ENCODE measurements at regions not wholly inside any gene's neighbourhood (a gene's known extent, or its start where the extent isn't known, plus 50 kb on each side); places are given as distances from the start of the nearest gene placed in this dataset.

DNA sequence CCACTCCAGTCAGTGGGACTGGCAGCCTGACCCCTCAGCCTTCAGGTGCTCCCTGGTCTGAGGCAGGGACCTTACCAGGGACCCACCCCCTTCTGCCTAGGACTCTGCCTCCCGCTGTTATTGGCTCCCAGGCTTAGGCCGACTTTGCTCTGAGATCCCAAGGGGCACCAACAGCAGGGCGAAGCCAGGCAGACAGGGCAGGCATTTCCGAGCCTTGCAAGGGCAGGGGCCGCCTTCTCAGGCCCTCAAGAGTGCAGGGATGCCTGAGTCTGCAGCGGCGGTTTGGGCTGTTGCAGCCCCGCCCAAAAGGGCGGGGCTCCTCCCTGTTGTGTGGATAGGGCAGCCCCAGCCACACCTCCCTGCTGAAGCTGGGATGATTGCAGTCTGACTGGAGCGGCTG, 644.6 kb downstream of the PRR16 start:
- H3K4me1 ChIP-seq (ENCODE audit: control insufficient read depth in 1 of 2, insufficient read depth in 2 of 2, low read depth in 1 of 2, low read length in 1 of 2) = no peaks in the 10 kb centered on the region
- WGBS (ENCODE audit: low lambda C conversion rate) = 100% methylated on average over 1 of the region's 10 CpGs
- no peaks in the 10 kb centered on the region for H3K36me3 ChIP-seq (replicated peaks in 1 of 2; ENCODE audit: control insufficient read depth in 1 of 2, insufficient read depth in 2 of 2, low read length in 1 of 2)
- H3K9me3 ChIP-seq = no peaks in the 10 kb centered on the region
- no peaks in the 10 kb centered on the region for H3K79me2 ChIP-seq (ENCODE audit: insufficient read depth)
- no peak overlapping the region for H3K4me3 ChIP-seq (ENCODE audit: low read depth in 2 of 2, low read length in 1 of 2)
- H3F3A ChIP-seq (replicated peaks; ENCODE audit: insufficient read depth) = no peaks in the 10 kb centered on the region
- no peaks in the 10 kb centered on the region for H4K20me1 ChIP-seq (ENCODE audit: insufficient read depth)
- no peak overlapping the region for H3K27ac ChIP-seq (ENCODE audit: low read depth in 2 of 2, low read length in 1 of 2)
- DNase-seq = no peak
- H3K4me2 ChIP-seq = no peak overlapping the region
- H3K9me2 ChIP-seq = no peaks in the 10 kb centered on the region
- TF ChIP-seq MAX (IDR thresholded peaks at IDR 0.05; ENCODE audit: low read depth) (no peak), FOXM1 (IDR thresholded peaks at IDR 0.05; ENCODE audit: low read depth) (no peak), EZH2phosphoT487 (IDR thresholded peaks at IDR 0.05; ENCODE audit: borderline replicate concordance, low read depth) (no peak), GABPA (IDR thresholded peaks at IDR 0.05; ENCODE audit: low read depth) (no peak), GATA2 (CRISPR knock-in tag; IDR thresholded peaks at IDR 0.05) (no peak), YY1 (IDR thresholded peaks at IDR 0.05; ENCODE audit: low read depth) (no peak), NFIC (IDR thresholded peaks at IDR 0.05; ENCODE audit: borderline replicate concordance) (no peak), JUND (IDR thresholded peaks at IDR 0.05) (no peak), NRF1 (IDR thresholded peaks at IDR 0.05; ENCODE audit: low read depth, low read length) (no peak), EP300 (IDR thresholded peaks at IDR 0.05; ENCODE audit: borderline replicate concordance in 1 of 2, low read depth in 1 of 2, low read length in 1 of 2) (no peak), PBX3 (IDR thresholded peaks at IDR 0.05) (no peak), ELF1 (IDR thresholded peaks at IDR 0.05) (no peak)
- TF ChIP-seq, protein P1, sequence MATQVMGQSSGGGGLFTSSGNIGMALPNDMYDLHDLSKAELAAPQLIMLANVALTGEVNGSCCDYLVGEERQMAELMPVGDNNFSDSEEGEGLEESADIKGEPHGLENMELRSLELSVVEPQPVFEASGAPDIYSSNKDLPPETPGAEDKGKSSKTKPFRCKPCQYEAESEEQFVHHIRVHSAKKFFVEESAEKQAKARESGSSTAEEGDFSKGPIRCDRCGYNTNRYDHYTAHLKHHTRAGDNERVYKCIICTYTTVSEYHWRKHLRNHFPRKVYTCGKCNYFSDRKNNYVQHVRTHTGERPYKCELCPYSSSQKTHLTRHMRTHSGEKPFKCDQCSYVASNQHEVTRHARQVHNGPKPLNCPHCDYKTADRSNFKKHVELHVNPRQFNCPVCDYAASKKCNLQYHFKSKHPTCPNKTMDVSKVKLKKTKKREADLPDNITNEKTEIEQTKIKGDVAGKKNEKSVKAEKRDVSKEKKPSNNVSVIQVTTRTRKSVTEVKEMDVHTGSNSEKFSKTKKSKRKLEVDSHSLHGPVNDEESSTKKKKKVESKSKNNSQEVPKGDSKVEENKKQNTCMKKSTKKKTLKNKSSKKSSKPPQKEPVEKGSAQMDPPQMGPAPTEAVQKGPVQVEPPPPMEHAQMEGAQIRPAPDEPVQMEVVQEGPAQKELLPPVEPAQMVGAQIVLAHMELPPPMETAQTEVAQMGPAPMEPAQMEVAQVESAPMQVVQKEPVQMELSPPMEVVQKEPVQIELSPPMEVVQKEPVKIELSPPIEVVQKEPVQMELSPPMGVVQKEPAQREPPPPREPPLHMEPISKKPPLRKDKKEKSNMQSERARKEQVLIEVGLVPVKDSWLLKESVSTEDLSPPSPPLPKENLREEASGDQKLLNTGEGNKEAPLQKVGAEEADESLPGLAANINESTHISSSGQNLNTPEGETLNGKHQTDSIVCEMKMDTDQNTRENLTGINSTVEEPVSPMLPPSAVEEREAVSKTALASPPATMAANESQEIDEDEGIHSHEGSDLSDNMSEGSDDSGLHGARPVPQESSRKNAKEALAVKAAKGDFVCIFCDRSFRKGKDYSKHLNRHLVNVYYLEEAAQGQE (IDR thresholded peaks at IDR 0.05; ENCODE audit: low read depth, low read length) = no peak
- TF ChIP-seq, protein P2, sequence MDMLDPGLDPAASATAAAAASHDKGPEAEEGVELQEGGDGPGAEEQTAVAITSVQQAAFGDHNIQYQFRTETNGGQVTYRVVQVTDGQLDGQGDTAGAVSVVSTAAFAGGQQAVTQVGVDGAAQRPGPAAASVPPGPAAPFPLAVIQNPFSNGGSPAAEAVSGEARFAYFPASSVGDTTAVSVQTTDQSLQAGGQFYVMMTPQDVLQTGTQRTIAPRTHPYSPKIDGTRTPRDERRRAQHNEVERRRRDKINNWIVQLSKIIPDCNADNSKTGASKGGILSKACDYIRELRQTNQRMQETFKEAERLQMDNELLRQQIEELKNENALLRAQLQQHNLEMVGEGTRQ (IDR thresholded peaks at IDR 0.05; ENCODE audit: borderline replicate concordance, low read depth, low read length) = no peak
- POLR2A ChIA-PET = no interaction called here
- H3K27me3 ChIP-seq (ENCODE audit: insufficient read depth) = no peaks in the 10 kb centered on the region
- no peak overlapping the region for H2AFZ ChIP-seq (ENCODE audit: low read depth)
- H3K9ac ChIP-seq = no peak overlapping the region
- CTCF ChIA-PET = interaction anchor here (1.1 kb wide), 1 partner anchor 10 kb away, joined by 3 read pairs; no protein-coding TSS in a partner anchor

Data from SK-N-SH (cell line).